ENCODE measurements at regions not wholly inside any gene's neighbourhood (a gene's known extent, or its start where the extent isn't known, plus 50 kb on each side); places are given as distances from the start of the nearest gene placed in this dataset.
A peak's percentile ranks its signal among the peaks of the same experiment; 100 is the strongest.

DNA sequence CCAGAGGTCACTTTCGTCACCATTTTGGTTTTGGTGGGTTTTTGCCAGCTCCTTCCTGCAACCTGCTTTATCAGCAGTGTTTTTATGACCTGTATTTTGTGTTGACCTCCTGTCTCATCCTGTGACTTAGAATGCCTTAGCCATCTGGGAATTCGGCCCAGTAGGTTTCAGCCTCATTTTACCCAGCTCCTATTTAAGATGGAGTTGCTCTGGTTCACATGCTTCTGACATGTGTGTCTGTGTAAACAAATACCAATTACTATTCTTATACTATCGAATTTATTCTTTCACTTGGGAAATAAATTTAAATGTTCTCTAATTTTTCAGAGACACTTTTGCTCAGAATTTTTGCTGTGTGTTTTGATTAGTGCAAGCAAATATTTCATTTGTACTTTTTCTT is 1370.3 kb upstream of the MIR17HG start:
- FAIRE-seq (no peak), DNase-seq (no peak), ATAC-seq (no peak)
- H3K27me3 ChIP-seq, result no peaks in the 10 kb centered on the region
- intact Hi-C loops (cut with DNase I), result no loop called here
- H3K4me1 ChIP-seq, result no peaks in the 10 kb centered on the region
- 63 to 68% methylated on average over 3 of the region's 3 CpGs for WGBS, 2 donors
- H3K4me3 ChIP-seq, result no peak overlapping the region
- H3K36me3 ChIP-seq, result no peaks in the 10 kb centered on the region
- TF ChIP-seq CTCF (IDR thresholded peaks at IDR 0.05), result no peak
- H3K27ac ChIP-seq, result no peak overlapping the region
- no peaks in the 10 kb centered on the region for H3K9me3 ChIP-seq

GRCh38 chr13:89980896-89981295 is 1366.6 kb upstream of the MIR17HG start:
- FAIRE-seq, result no peak
- no peaks in the 10 kb centered on the region for H3K4me1 ChIP-seq
- no peak for TF ChIP-seq CTCF (IDR thresholded peaks at IDR 0.05)

DNA sequence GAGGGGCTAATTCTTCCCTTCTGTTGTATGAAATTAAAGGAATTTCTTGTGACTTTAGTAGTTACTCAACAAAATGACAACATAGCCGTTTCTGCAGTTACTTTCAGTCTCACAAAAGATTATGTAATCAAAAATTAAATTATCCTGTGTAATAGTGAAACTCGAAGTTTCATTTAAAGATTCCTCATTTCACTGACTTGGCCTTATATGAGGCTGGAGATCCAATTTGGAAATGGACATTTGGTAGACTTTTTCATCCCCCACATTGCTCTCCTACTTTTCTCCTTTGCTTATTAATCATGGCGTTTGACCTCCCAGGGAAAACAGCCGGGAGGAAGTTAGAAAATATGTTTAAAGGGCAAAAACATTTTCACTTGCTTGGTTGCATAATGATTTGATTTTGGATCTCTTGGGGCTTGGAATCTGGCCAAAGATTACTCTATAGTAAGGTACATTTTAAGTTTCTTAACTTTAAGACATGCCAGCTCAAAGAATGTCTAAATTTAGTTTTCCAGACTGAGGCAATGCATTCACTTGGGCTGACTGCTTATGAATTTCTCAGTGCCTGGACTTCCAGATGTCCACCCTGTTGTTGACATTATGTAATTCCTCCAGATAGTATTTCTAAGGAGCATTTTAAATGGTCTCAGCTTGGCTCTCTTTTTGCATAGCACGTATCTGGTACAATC is 1364.9 kb upstream of the MIR17HG start:
- 33 to 49% methylated on average over 5 of the region's 5 CpGs for WGBS, 2 donors
- Histone ChIP-seq H3K27me3 (no peaks in the 10 kb centered on the region), H3K36me3 (no peaks in the 10 kb centered on the region), H3K9me3 (no peaks in the 10 kb centered on the region), H3K4me1 (no peaks in the 10 kb centered on the region), H3K4me3 (no peak overlapping the region), H3K27ac (no peak overlapping the region)
- DNase-seq (no peak), ATAC-seq (peak in 1 of 4 donors; percentile 29), FAIRE-seq (no peak)
- TF ChIP-seq CTCF (IDR thresholded peaks at IDR 0.05), result no peak
- intact Hi-C loops (cut with DNase I), result no loop called here

More at GRCh38 chr13:89980896-89981295, 1366.6 kb upstream of the MIR17HG start:
- H3K27ac ChIP-seq, result no peak overlapping the region
- no peaks in the 10 kb centered on the region for H3K9me3 ChIP-seq
- H3K4me3 ChIP-seq, result no peak overlapping the region
- intact Hi-C loops (cut with DNase I), result no loop called here
- H3K27me3 ChIP-seq, result no peaks in the 10 kb centered on the region
- H3K36me3 ChIP-seq, result no peaks in the 10 kb centered on the region
- ATAC-seq (no peak), DNase-seq (no peak)

- no peak for FAIRE-seq
- TF ChIP-seq CTCF (IDR thresholded peaks at IDR 0.05), result no peak
- Histone ChIP-seq H3K9me3 (no peaks in the 10 kb centered on the region), H3K36me3 (no peaks in the 10 kb centered on the region), H3K27me3 (no peaks in the 10 kb centered on the region), H3K4me3 (no peak overlapping the region), H3K4me1 (no peaks in the 10 kb centered on the region), H3K27ac (no peak overlapping the region)
- WGBS, 2 donors, result 53 to 63% methylated on average over 4 of the region's 4 CpGs
- DNase-seq, result no peak
- no peak for ATAC-seq
- intact Hi-C loops (cut with DNase I), result no loop called here
Observed at GRCh38 chr13:89988206-89988605, 1359.3 kb upstream of the MIR17HG start.

DNA sequence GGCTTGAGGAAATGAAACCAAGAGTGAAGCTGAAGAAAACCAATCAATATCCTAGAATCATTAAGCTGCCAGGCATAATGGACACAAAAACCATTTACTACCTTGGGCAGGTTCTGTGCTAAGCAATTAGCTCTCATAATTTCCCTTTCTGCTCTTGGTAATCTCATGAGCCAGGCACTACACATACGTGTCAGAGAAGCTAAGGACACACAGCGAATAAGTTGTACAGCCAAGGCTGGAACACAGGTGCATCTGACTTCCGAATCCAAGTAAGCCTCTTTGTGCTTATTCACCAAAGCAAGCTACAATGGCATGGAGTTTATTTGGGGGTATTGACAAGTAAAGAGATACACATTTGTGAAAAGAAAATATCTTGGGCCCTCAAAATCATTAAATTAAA is 1343.9 kb upstream of the MIR17HG start:
- no peaks in the 10 kb centered on the region for H3K4me1 ChIP-seq
- no peaks in the 10 kb centered on the region for H3K9me3 ChIP-seq
- H3K27ac ChIP-seq, result no peak overlapping the region
- no peak for FAIRE-seq
- no peak for DNase-seq
- H3K27me3 ChIP-seq, result no peaks in the 10 kb centered on the region
- no peak for ATAC-seq
- TF ChIP-seq CTCF (IDR thresholded peaks at IDR 0.05), result no peak
- intact Hi-C loops (cut with DNase I), result no loop called here
- no peaks in the 10 kb centered on the region for H3K36me3 ChIP-seq
- no peak overlapping the region for H3K4me3 ChIP-seq
- WGBS, 2 donors, result 67% methylated on average over 3 of the region's 3 CpGs
